PFSK-1 (cell line): ENCODE measurements at regions not wholly inside any gene's neighbourhood (a gene's known extent, or its start where the extent isn't known, plus 50 kb on each side); places are given as distances from the start of the nearest gene placed in this dataset.

ENCODE experiments used
- FOXP2 ChIP-seq: optimal IDR thresholded peaks from 2 replicates; pipeline ENCODE3; 2011; ENCODE audit warnings: borderline replicate concordance, control low read depth, inconsistent platforms; ENCODE audit not compliant: insufficient read depth; ENCODE audit errors: extremely low read length, extremely low read depth
- POLR2AphosphoS5 ChIP-seq: IDR thresholded peaks from 2 replicates; pipeline ENCODE4 v1.6.1; 2012; ENCODE audit warnings: low read depth, mild to moderate bottlenecking, control low read depth, low read length, moderate library complexity
- SIN3A ChIP-seq: IDR thresholded peaks from 2 replicates; pipeline ENCODE4 v1.6.1; 2012; ENCODE audit warnings: mild to moderate bottlenecking, low read length, moderate library complexity, borderline replicate concordance; ENCODE audit not compliant: insufficient read depth
- TAF1 ChIP-seq: IDR thresholded peaks from 2 replicates; pipeline ENCODE4 v1.6.1; 2012; ENCODE audit warnings: low read length, control low read depth, borderline replicate concordance; ENCODE audit not compliant: insufficient read depth
- TF ChIP-seq, protein P1 (sequence below), 2 experiments: IDR thresholded peaks; 2 replicates each; pipeline versions ENCODE4 v1.6.1 to v1.8.0; 2011 to 2012; ENCODE audit warnings: low read depth in 2 of 2, low read length in 2 of 2, control low read depth in 1 of 2, inconsistent platforms in 1 of 2, mild to moderate bottlenecking in 1 of 2, moderate library complexity in 1 of 2; ENCODE audit not compliant: insufficient read depth in 1 of 2

DNA sequence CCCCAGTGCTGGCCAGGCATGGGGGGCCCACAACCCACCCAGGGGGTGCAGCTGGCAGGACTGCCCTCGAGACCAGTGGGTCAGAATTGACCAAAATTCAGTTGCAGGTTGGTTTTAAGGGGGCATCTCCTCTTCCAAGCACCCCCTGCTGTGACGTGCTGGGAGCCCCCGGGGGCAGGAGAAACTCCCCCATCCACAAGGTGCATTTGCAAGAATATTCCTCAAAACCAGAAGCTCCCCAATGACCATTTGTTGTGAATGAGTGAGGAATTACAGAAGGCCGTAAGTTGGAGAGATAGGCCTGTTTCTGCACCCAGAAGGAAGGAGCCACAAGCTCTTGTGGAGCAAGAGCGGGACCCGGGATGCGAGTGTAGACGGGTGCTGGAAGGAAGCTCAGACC, 414.5 kb downstream of the BRD1 start:
- no peak for TF ChIP-seq TAF1
- TF ChIP-seq POLR2AphosphoS5, result no peak
- no peak for TF ChIP-seq FOXP2
- TF ChIP-seq, protein P1, sequence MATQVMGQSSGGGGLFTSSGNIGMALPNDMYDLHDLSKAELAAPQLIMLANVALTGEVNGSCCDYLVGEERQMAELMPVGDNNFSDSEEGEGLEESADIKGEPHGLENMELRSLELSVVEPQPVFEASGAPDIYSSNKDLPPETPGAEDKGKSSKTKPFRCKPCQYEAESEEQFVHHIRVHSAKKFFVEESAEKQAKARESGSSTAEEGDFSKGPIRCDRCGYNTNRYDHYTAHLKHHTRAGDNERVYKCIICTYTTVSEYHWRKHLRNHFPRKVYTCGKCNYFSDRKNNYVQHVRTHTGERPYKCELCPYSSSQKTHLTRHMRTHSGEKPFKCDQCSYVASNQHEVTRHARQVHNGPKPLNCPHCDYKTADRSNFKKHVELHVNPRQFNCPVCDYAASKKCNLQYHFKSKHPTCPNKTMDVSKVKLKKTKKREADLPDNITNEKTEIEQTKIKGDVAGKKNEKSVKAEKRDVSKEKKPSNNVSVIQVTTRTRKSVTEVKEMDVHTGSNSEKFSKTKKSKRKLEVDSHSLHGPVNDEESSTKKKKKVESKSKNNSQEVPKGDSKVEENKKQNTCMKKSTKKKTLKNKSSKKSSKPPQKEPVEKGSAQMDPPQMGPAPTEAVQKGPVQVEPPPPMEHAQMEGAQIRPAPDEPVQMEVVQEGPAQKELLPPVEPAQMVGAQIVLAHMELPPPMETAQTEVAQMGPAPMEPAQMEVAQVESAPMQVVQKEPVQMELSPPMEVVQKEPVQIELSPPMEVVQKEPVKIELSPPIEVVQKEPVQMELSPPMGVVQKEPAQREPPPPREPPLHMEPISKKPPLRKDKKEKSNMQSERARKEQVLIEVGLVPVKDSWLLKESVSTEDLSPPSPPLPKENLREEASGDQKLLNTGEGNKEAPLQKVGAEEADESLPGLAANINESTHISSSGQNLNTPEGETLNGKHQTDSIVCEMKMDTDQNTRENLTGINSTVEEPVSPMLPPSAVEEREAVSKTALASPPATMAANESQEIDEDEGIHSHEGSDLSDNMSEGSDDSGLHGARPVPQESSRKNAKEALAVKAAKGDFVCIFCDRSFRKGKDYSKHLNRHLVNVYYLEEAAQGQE (IDR thresholded peaks at IDR 0.05; ENCODE audit: insufficient read depth in 1 of 2, low read depth in 2 of 2, low read length in 2 of 2), result no peak
- TF ChIP-seq SIN3A, result no peak

DNA sequence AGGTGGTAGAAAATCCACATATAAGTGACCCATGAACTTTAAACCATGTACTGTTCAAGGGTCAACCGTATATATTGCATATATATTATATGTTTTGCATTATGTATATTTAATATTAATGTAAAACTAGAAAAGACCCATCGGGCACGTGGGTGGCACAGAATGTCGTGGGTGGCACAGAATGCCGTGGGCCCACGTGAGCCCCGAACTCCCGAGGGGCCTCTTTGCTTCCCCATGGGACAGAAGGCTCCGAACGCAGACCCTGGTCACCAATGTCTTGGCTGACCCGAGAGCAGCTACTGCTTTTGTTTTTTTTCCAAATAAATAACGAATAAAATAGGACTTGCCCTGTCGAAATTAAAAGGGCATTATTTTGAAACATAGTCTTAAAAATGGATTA, 415.4 kb downstream of the BRD1 start:
- TF ChIP-seq FOXP2 (no peak), SIN3A (no peak), POLR2AphosphoS5 (no peak), TAF1 (no peak)
- TF ChIP-seq, protein P1 (IDR thresholded peaks at IDR 0.05; ENCODE audit: insufficient read depth in 1 of 2, low read depth in 2 of 2, low read length in 2 of 2), result no peak

DNA sequence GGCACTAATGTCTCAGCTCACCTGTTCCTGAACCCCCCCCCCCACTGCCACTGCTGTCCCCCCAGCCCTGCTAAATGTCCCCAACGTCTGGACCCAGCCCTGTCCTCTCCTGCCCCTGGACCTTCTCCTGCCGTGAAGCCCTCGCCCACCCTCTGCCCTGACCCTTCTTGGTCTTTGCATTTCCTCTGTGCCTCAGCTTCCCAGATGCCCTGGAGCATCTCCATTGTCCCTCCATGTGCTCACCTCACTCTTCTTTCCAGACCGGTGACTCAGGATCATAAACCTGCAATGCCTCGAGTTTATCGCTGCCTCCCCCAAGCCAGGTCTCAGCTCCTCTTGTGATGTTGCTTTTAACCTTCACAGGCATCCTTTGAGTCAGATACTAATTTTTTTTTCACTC, 416.4 kb downstream of the BRD1 start:
- TF ChIP-seq SIN3A, result no peak
- TF ChIP-seq, protein P1 (IDR thresholded peaks at IDR 0.05; ENCODE audit: insufficient read depth in 1 of 2, low read depth in 2 of 2, low read length in 2 of 2), result no peak
- TF ChIP-seq TAF1, result no peak
- no peak for TF ChIP-seq POLR2AphosphoS5

DNA sequence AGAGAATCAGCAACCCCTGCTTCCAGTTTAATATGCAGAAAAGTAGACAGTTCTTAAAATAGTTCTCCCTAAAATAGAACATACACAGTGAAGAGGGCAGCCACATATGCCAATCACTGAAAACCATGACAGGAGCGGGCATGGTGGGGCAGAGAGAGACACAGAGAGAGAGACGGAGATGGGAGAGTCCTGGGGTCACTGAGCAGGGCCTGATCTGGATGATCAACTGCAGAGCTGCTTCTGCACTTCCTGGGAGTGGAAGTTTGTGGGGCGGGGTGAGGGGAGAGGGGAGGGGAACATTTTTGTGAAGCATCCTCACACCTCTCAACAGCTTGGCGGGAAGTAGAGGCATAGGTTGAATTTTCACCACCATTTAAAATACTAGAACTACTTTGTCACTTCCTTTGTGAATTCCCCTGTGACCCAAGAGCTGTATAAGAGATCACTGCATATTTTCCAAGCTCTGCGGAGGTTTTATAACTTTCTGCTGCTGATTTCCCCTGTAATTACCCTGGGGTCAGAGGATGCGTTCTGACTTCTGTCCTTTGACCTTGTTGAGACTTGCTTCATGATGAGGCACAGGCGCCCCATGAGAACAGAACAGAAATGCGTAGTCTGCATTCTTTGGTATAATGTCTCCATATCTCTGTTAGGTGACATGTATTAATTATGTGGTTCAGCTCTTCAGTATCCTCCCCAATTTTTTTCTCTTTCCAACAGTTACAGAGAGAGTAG, 419.4 kb downstream of the BRD1 start:
- TF ChIP-seq TAF1 (no peak), FOXP2 (no peak), POLR2AphosphoS5 (no peak), SIN3A (no peak)
- TF ChIP-seq, protein P1 (IDR thresholded peaks at IDR 0.05; ENCODE audit: insufficient read depth in 1 of 2, low read depth in 2 of 2, low read length in 2 of 2), result no peak
